ENCODE measurements at regions not wholly inside any gene's neighbourhood (a gene's known extent, or its start where the extent isn't known, plus 50 kb on each side); places are given as distances from the start of the nearest gene placed in this dataset.

- Histone ChIP-seq H3K56ac (ENCODE audit: insufficient read length, low read depth, low read length) (no peak overlapping the region), H3K9ac (ENCODE audit: extremely low read depth, insufficient read length, low read length) (no peak overlapping the region), H2BK20ac (ENCODE audit: low read depth, low read length, poor library complexity, severe bottlenecking) (no peak overlapping the region), H3K27me3 (ENCODE audit: insufficient read depth, low read length) (no peaks in the 10 kb centered on the region), H3K4me1 (ENCODE audit: insufficient read depth, low read length) (no peaks in the 10 kb centered on the region), H3K4me2 (ENCODE audit: insufficient read depth, insufficient read length, low read length) (no peak overlapping the region), H4K8ac (replicated peaks; ENCODE audit: insufficient read length, low read depth, low read length) (no peak overlapping the region), H2AFZ (ENCODE audit: low read length) (no peak overlapping the region), H3K79me2 (ENCODE audit: insufficient read depth, low read length) (no peaks in the 10 kb centered on the region), H2BK120ac (ENCODE audit: low read depth, low read length, poor library complexity, severe bottlenecking) (no peak overlapping the region), H3K18ac (ENCODE audit: insufficient read length, low read depth, low read length) (no peak overlapping the region), H3K4ac (ENCODE audit: low read depth, low read length) (no peak overlapping the region), H4K20me1 (ENCODE audit: control insufficient read depth, insufficient read depth, insufficient read length) (no peaks in the 10 kb centered on the region), H3K9me3 (ENCODE audit: control insufficient read depth, low read depth, low read length) (no peaks in the 10 kb centered on the region), H3K79me1 (ENCODE audit: insufficient read depth, low read depth, low read length, poor library complexity, severe bottlenecking) (no peaks in the 10 kb centered on the region), H3T11ph (ENCODE audit: low read length) (no peak overlapping the region), H2AK5ac (ENCODE audit: insufficient read length, low read length) (no peak overlapping the region), H3K23ac (ENCODE audit: insufficient read length, low read depth, low read length) (no peak overlapping the region), H2BK5ac (ENCODE audit: insufficient read length, low read length) (no peak overlapping the region), H4K91ac (ENCODE audit: insufficient read length, low read depth, low read length) (no peak overlapping the region), H3K14ac (ENCODE audit: insufficient read depth, low read length) (no peak overlapping the region; the same call in 1 of the 2 replicates), H2BK15ac (ENCODE audit: low read depth, low read length) (no peak overlapping the region), H4K5ac (ENCODE audit: insufficient read length, low read depth, low read length) (no peak overlapping the region), H3K27ac (ENCODE audit: insufficient read length, low read depth, low read length) (no peak overlapping the region), H3K23me2 (ENCODE audit: insufficient read length, low read depth, low read length, poor library complexity, severe bottlenecking) (no peaks in the 10 kb centered on the region), H2BK12ac (ENCODE audit: insufficient read length, low read depth, low read length) (no peak overlapping the region)
- TF ChIP-seq, protein P1, sequence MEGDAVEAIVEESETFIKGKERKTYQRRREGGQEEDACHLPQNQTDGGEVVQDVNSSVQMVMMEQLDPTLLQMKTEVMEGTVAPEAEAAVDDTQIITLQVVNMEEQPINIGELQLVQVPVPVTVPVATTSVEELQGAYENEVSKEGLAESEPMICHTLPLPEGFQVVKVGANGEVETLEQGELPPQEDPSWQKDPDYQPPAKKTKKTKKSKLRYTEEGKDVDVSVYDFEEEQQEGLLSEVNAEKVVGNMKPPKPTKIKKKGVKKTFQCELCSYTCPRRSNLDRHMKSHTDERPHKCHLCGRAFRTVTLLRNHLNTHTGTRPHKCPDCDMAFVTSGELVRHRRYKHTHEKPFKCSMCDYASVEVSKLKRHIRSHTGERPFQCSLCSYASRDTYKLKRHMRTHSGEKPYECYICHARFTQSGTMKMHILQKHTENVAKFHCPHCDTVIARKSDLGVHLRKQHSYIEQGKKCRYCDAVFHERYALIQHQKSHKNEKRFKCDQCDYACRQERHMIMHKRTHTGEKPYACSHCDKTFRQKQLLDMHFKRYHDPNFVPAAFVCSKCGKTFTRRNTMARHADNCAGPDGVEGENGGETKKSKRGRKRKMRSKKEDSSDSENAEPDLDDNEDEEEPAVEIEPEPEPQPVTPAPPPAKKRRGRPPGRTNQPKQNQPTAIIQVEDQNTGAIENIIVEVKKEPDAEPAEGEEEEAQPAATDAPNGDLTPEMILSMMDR (conservative IDR thresholded peaks at IDR 0.05), result no peak
- Mint-ChIP-seq H3K27me3 (ENCODE audit: low read depth) (no peaks in the 10 kb centered on the region), H3K4me3 (no peak overlapping the region), H3K27ac (no peak overlapping the region), H3K4me1 (no peaks in the 10 kb centered on the region), H3K36me3 (ENCODE audit: insufficient read depth in 1 of 3, low read depth in 3 of 3) (peaks cover 2 to 4% (median 2%) of the 10 kb centered on the region in 3 experiments; a peak in 6 of 7 replicates), H3K9me3 (peaks cover 4 to 10% of the 10 kb centered on the region in 2 experiments)
- DNase-seq, result no peak
- no CpG with 5 or more reads among the region's 1 CpG for WGBS (ENCODE audit: extremely low coverage, insufficient read length, low lambda C conversion rate)
These were observed 649.7 kb downstream of the PLPP3 start for GRCh38 chr1:55929652-55930051.

All from H9 (cell line).